ENCODE measurements at regions not wholly inside any gene's neighbourhood (a gene's known extent, or its start where the extent isn't known, plus 50 kb on each side); places are given as distances from the start of the nearest gene placed in this dataset.

DNA sequence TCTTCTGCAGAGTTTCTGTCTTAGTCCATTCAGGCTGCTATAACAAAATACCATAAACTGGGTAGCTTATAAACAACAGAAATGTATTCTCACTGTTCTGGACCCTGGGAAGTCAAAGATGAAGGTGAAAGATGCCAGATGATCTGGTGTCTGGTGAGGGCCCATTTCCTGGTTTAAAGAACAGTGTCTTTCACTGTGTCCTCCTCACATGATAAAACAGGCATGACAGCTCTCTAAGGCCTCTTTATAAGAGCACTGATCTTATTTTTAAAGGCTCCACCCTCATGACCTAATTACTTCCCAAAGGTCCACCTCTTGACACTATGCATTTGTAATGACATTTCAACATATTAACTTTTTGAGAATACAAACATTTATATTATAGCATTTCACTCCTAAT, 250.2 kb upstream of the ZRANB2 start:
- no peak for DNase-seq
- intact Hi-C loops (cut with micrococcal nuclease; ENCODE audit: unreplicated experiment) = no loop called here
- CTCF ChIA-PET = no interaction called here
- Histone ChIP-seq H3K36me3 (ENCODE audit: control insufficient read depth, insufficient read depth, low read length) (no peaks in the 10 kb centered on the region), H3K27me3 (replicated peaks; ENCODE audit: control insufficient read depth, insufficient read depth, low read length) (no peaks in the 10 kb centered on the region), H3K4me3 (ENCODE audit: low read depth, low read length) (no peak overlapping the region), H3K4me1 (no peaks in the 10 kb centered on the region), H3K9me3 (no peaks in the 10 kb centered on the region)
- peaks cover 11% of the 10 kb centered on the region for H3K9me3 Mint-ChIP-seq (ENCODE audit: unreplicated experiment)
- BruUV-seq (replicated peaks) = no TSS peak
- H3K4me3 Mint-ChIP-seq (ENCODE audit: unreplicated experiment) = no peak overlapping the region
- no peaks in the 10 kb centered on the region for H3K4me1 Mint-ChIP-seq (ENCODE audit: low read depth, unreplicated experiment)
- TF ChIP-seq, protein P1, sequence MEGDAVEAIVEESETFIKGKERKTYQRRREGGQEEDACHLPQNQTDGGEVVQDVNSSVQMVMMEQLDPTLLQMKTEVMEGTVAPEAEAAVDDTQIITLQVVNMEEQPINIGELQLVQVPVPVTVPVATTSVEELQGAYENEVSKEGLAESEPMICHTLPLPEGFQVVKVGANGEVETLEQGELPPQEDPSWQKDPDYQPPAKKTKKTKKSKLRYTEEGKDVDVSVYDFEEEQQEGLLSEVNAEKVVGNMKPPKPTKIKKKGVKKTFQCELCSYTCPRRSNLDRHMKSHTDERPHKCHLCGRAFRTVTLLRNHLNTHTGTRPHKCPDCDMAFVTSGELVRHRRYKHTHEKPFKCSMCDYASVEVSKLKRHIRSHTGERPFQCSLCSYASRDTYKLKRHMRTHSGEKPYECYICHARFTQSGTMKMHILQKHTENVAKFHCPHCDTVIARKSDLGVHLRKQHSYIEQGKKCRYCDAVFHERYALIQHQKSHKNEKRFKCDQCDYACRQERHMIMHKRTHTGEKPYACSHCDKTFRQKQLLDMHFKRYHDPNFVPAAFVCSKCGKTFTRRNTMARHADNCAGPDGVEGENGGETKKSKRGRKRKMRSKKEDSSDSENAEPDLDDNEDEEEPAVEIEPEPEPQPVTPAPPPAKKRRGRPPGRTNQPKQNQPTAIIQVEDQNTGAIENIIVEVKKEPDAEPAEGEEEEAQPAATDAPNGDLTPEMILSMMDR (IDR thresholded peaks at IDR 0.05; ENCODE audit: insufficient read depth in 1 of 2, low read depth in 1 of 2, low read length in 1 of 2, severe bottlenecking in 1 of 2, unreplicated experiment in 1 of 2) = no peak
- H3K36me3 Mint-ChIP-seq (ENCODE audit: insufficient read depth, unreplicated experiment) = no peaks in the 10 kb centered on the region
- H3K27ac Mint-ChIP-seq (ENCODE audit: unreplicated experiment) = no peak overlapping the region
- POLR2A ChIA-PET = no interaction called here
- no peaks in the 10 kb centered on the region for H3K27me3 Mint-ChIP-seq (ENCODE audit: insufficient read depth, unreplicated experiment)

GRCh38 chr1:71324671-71325267, 243.9 kb upstream of the ZRANB2 start:
- no peaks in the 10 kb centered on the region for H3K36me3 Mint-ChIP-seq (ENCODE audit: insufficient read depth, unreplicated experiment)
- intact Hi-C loops (cut with micrococcal nuclease; ENCODE audit: unreplicated experiment) = no loop called here
- CTCF ChIA-PET = no interaction called here
- TF ChIP-seq, protein P1 (IDR thresholded peaks at IDR 0.05; ENCODE audit: insufficient read depth in 1 of 2, low read depth in 1 of 2, low read length in 1 of 2, severe bottlenecking in 1 of 2, unreplicated experiment in 1 of 2) = no peak
- no peak overlapping the region for H3K4me3 Mint-ChIP-seq (ENCODE audit: unreplicated experiment)
- BruUV-seq (replicated peaks) = no TSS peak
- Histone ChIP-seq H3K9me3 (no peaks in the 10 kb centered on the region), H3K36me3 (ENCODE audit: control insufficient read depth, insufficient read depth, low read length) (no peaks in the 10 kb centered on the region), H3K27me3 (replicated peaks; ENCODE audit: control insufficient read depth, insufficient read depth, low read length) (no peaks in the 10 kb centered on the region), H3K4me1 (no peaks in the 10 kb centered on the region), H3K4me3 (ENCODE audit: low read depth, low read length) (no peak overlapping the region)
- no peak for DNase-seq
- H3K9me3 Mint-ChIP-seq (ENCODE audit: unreplicated experiment) = peaks cover 21% of the 10 kb centered on the region
- POLR2A ChIA-PET = no interaction called here
- no peaks in the 10 kb centered on the region for H3K4me1 Mint-ChIP-seq (ENCODE audit: low read depth, unreplicated experiment)
- no peak overlapping the region for H3K27ac Mint-ChIP-seq (ENCODE audit: unreplicated experiment)
- H3K27me3 Mint-ChIP-seq (ENCODE audit: insufficient read depth, unreplicated experiment) = no peaks in the 10 kb centered on the region

DNA sequence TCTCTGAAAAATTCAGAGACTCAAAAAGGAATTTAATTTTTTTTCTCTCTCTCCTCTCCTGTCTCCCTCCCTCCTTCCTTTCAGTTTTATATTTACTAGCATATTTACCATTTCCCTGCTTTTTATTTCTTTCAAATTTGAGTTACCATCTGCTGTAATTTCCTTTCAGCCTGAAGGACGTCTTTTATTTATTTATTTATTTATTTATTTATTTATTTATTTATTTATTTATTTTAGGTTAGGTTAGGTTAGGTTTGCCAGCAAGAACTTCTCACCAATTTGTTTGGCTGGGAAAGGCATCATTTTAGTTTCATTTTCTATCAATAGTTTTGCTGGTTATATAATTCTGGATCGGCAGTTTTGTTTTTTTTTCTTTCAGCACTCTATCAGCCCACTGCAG, 231.7 kb upstream of the ZRANB2 start:
- no peaks in the 10 kb centered on the region for H3K36me3 ChIP-seq (ENCODE audit: control insufficient read depth, insufficient read depth, low read length)
- Mint-ChIP-seq H3K36me3 (ENCODE audit: insufficient read depth, unreplicated experiment) (no peaks in the 10 kb centered on the region), H3K27me3 (ENCODE audit: insufficient read depth, unreplicated experiment) (no peaks in the 10 kb centered on the region), H3K4me3 (ENCODE audit: unreplicated experiment) (no peak overlapping the region), H3K4me1 (ENCODE audit: low read depth, unreplicated experiment) (no peaks in the 10 kb centered on the region), H3K9me3 (ENCODE audit: unreplicated experiment) (no peaks in the 10 kb centered on the region), H3K27ac (ENCODE audit: unreplicated experiment) (no peak overlapping the region)
- no peaks in the 10 kb centered on the region for H3K9me3 ChIP-seq
- no peaks in the 10 kb centered on the region for H3K27me3 ChIP-seq (replicated peaks; ENCODE audit: control insufficient read depth, insufficient read depth, low read length)
- no peaks in the 10 kb centered on the region for H3K4me1 ChIP-seq
- BruUV-seq (replicated peaks) = no TSS peak
- no peak overlapping the region for H3K4me3 ChIP-seq (ENCODE audit: low read depth, low read length)
- TF ChIP-seq, protein P1 (IDR thresholded peaks at IDR 0.05; ENCODE audit: insufficient read depth in 1 of 2, low read depth in 1 of 2, low read length in 1 of 2, severe bottlenecking in 1 of 2, unreplicated experiment in 1 of 2) = no peak
- no peak for DNase-seq
- CTCF ChIA-PET = no interaction called here
- intact Hi-C loops (cut with micrococcal nuclease; ENCODE audit: unreplicated experiment) = no loop called here
- POLR2A ChIA-PET = no interaction called here

All from Caco-2 (cell line).